ENCODE measurements at regions not wholly inside any gene's neighbourhood (a gene's known extent, or its start where the extent isn't known, plus 50 kb on each side); places are given as distances from the start of the nearest gene placed in this dataset.

- ChIA-PET CTCF (interaction anchor here (0.6 kb wide), 1 partner anchor 286 kb away, joined by 5 read pairs; no protein-coding TSS in a partner anchor), POLR2A (no interaction called here)
- TF ChIP-seq BCL11B (tag by site-specific recombination; IDR thresholded peaks at IDR 0.05; ENCODE audit: low read depth) (no peak), ZNF391 (tag by site-specific recombination; IDR thresholded peaks at IDR 0.05; ENCODE audit: borderline replicate concordance, low read depth) (no peak), TRIM28 (IDR thresholded peaks at IDR 0.05; ENCODE audit: borderline replicate concordance, low read length) (no peak), ZNF416 (tag by site-specific recombination; IDR thresholded peaks at IDR 0.05) (no peak)
Measured at GRCh38 chr6:63478734-63479133, 93.5 kb upstream of the LOC128125822 start.

GRCh38 chr6:63486196-63486595 is 86.1 kb upstream of the LOC128125822 start:
- no peaks in the 10 kb centered on the region for H3K9me3 ChIP-seq (ENCODE audit: control insufficient read depth, insufficient read depth, low read depth, low read length)
- POLR2A ChIA-PET: interaction anchor here (1.2 to 2.3 kb wide), 2 partner anchors 10 to 87 kb away, joined by 3 to 9 read pairs; no protein-coding TSS in a partner anchor
- CTCF ChIA-PET: interaction anchor here (0.6 to 0.7 kb wide), 3 partner anchors 47 to 379 kb away, joined by 3 to 4 read pairs (median 3); no protein-coding TSS in a partner anchor
- no peaks in the 10 kb centered on the region for H3K36me3 ChIP-seq (ENCODE audit: control insufficient read depth in 2 of 2, insufficient read depth in 1 of 2, low read length in 2 of 2)
- H3K4me3 ChIP-seq (ENCODE audit: low read depth, low read length): no peak overlapping the region
- no peak for TF ChIP-seq ZNF362 (tag by site-specific recombination; IDR thresholded peaks at IDR 0.05)
- no peak for TF ChIP-seq ZSCAN5A (tag by site-specific recombination; IDR thresholded peaks at IDR 0.05)
- no peak for TF ChIP-seq ZNF692 (tag by site-specific recombination; IDR thresholded peaks at IDR 0.05)
- no peak for TF ChIP-seq ZNF521 (tag by site-specific recombination; IDR thresholded peaks at IDR 0.05)
- TF ChIP-seq KLF17 (tag by site-specific recombination; IDR thresholded peaks at IDR 0.05): no peak
- TF ChIP-seq ZNF513 (tag by site-specific recombination; IDR thresholded peaks at IDR 0.05): no peak
- TF ChIP-seq ZBTB8A (tag by site-specific recombination; IDR thresholded peaks at IDR 0.05): no peak
- TF ChIP-seq ZNF280D (tag by site-specific recombination; IDR thresholded peaks at IDR 0.05): no peak
- no peak for TF ChIP-seq ZNF10 (tag by site-specific recombination; IDR thresholded peaks at IDR 0.05)
- TF ChIP-seq ZNF114 (tag by site-specific recombination; IDR thresholded peaks at IDR 0.05): no peak
- no peak for TF ChIP-seq ZNF341 (tag by site-specific recombination; IDR thresholded peaks at IDR 0.05; ENCODE audit: low read depth)
- no peak for TF ChIP-seq ZBTB21 (tag by site-specific recombination; IDR thresholded peaks at IDR 0.05)
- TF ChIP-seq ZFP37 (tag by site-specific recombination; IDR thresholded peaks at IDR 0.05): no peak
- TF ChIP-seq HIC1 (tag by site-specific recombination; IDR thresholded peaks at IDR 0.05): no peak
- TF ChIP-seq ZBTB10 (tag by site-specific recombination; IDR thresholded peaks at IDR 0.05): no peak
- H3K4me1 ChIP-seq (ENCODE audit: control insufficient read depth, insufficient read depth, low read length): peaks cover 7% of the 10 kb centered on the region
- no peak overlapping the region for H3K27ac ChIP-seq (ENCODE audit: extremely low read depth, low read depth, low read length)

More at GRCh38 chr6:63478734-63479133, 93.5 kb upstream of the LOC128125822 start:
- Histone ChIP-seq H3K27ac (ENCODE audit: extremely low read depth, low read depth, low read length) (no peak overlapping the region), H3K4me3 (ENCODE audit: low read depth, low read length) (no peak overlapping the region), H3K36me3 (ENCODE audit: control insufficient read depth in 2 of 2, insufficient read depth in 1 of 2, low read length in 2 of 2) (no peaks in the 10 kb centered on the region), H3K4me1 (ENCODE audit: control insufficient read depth, insufficient read depth, low read length) (no peaks in the 10 kb centered on the region), H3K9me3 (ENCODE audit: control insufficient read depth, insufficient read depth, low read depth, low read length) (no peaks in the 10 kb centered on the region)

Data from HEK293 (cell line).